GM19035 (cell line): ENCODE measurements at regions not wholly inside any gene's neighbourhood (a gene's known extent, or its start where the extent isn't known, plus 50 kb on each side); places are given as distances from the start of the nearest gene placed in this dataset.
A peak's percentile ranks its signal among the peaks of the same experiment; 100 is the strongest.

ENCODE experiments used
- ATAC-seq: cut with Tn5 transposase; IDR thresholded peaks from one replicate; pipeline ENCODE4 v1.9.1; 2021; ENCODE audit not compliant: unreplicated experiment

DNA sequence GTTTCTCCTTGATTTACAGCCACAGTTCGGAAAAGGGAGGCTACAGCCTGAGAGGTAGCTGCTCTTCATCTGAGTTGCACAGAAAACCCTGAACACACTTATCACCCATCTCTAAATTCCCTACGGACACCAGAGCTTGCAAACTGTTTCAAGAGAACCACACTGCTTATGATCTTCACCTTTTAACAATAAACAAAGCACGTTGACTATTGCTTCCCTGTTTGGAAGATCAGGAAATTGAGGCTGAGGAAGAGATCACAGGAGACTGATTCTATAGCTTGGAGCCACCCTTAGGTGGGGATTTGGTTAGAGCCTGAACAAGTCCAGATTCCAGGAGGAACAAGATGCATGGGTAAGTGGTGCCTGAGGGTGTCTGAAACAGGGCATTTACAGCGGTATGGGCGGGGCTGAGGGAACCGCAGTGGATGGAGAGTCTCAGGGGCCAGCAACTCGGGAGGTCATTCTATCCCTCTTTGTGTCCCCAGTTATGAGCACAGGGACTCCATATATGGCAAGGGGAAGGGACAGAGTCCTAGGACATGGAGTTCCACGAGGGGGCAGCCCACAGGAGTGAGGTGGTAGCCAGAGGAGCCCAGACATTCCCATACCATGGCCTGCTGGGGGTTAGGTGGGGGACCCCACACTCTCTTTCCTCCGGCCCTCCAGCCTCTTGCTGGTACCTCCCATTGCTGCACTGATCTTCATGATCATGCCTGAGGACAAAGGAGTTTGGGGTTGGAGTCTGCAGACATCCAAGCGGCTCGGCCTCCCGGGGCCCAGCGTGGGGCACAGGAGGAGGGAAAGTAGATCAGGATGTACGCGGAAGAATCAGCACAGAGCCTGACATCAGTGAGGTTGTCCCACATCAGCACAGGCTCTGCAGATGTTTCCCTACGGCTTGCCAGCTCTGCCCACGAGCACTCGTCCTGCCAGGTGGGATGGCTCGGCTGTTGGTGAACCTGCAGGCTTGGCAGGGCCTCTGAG, 162.3 kb upstream of the ZNF536 start:
- ATAC-seq: no peak

DNA sequence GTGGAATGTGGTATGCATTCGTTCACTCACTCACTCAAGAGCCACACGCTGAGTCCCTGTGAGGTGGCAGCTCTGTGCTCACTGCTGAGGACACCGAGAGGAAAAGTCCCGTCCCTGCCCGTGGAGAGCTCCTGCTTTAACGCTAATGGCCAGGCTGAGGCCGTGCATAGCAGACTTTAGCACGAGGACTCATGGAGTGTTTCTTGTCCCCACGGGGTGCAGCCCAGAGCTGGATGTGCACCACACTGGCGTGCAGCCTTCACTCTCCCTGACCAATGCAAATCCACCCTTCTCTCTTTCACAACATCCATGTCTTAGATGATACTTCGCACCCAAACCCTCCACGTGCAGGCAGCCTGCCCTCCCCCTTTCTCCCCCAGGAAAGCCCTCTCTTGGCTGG, 159.6 kb upstream of the ZNF536 start:
- no peak for ATAC-seq

GRCh38 chr19:30214651-30215051, 157.5 kb upstream of the ZNF536 start:
- ATAC-seq: no peak

GRCh38 chr19:30215248-30215647, 156.9 kb upstream of the ZNF536 start:
- no peak for ATAC-seq

- ATAC-seq: no peak
These were observed 155.7 kb upstream of the ZNF536 start for GRCh38 chr19:30216453-30216852.

DNA sequence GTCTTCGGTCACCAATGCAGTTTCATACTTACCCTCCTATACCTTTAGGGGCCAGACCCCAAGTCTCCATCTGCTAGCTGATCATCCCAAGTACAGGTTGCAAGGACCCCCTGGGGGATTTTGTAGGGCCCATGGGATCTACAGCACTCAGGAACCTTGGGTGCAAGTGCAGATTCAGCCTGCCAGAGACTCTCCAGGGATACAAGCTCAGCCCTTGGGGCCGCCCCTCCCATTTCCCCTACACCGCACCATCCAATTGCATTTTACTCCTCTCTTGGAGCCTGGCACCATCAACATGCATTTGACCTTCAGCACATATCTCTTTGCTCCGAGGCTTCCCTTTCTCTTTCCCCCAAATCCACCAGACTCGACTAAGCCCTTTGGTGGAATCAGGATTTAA, 154.7 kb upstream of the ZNF536 start:
- ATAC-seq: no peak

DNA sequence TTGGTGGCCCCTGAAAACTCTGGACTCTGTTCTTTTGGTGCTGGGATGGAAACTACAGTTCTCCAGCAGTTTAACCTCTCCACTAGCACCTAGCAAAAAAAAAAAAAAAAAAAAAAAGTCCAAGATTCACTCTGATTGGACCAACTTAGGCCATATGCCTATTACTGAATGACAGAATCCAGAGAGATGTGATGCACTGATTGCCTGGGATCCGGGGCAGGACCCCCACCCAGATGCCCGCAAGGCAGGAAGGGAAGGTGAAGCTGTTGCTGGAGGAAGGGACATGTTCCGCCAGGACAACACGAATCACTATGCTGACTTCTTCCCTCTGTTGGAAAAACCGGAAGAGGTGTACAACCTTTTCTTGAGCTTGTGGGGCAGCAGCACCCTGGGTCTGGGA, 152.5 kb upstream of the ZNF536 start:
- ATAC-seq: no peak

GRCh38 chr19:30221176-30221575, 151.0 kb upstream of the ZNF536 start:
- ATAC-seq: no peak

- ATAC-seq: no peak
These were observed 149.7 kb upstream of the ZNF536 start for GRCh38 chr19:30222428-30222873.

DNA sequence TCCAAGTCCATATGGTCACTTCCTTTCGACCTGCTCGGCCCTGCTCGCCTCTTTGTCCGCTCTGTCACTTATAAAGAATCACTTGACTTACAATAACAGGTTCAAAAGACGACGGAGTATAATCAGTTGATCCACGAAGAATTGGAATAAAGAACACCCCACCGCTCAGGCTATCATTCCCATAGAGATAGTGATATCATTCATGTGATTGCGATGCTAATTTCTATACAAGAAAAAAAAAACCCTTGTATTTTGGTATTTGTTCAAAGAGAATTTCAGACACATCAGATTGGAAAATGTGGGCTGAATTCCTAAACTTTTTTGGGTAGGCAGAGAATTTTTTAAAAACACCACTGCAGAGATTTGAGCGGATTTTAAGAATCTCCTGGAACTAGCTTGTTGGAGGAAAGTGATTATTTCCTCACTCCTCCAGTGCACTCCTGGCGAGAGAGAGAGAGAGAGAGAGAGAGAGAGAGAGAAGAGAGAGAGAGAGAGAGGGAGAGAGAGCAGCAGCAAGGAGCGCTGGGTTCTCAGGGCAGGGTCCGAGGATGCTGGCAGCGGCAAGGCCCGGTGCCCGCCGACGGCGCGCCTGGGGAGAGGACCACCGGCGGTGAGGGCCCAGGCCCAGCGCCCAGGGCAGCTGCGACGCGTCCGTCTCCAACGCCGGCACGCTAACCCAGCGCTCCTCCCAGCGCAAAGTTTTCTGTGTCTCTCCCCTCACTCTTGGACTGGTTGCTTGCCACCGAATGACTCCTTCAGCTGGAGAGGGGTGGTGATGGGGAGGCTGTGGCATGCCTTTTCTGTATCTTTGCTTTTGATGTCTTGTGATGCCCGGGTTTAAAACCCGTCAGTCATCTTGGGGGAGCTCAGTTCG, 149.0 kb upstream of the ZNF536 start:
- ATAC-seq: no peak

DNA sequence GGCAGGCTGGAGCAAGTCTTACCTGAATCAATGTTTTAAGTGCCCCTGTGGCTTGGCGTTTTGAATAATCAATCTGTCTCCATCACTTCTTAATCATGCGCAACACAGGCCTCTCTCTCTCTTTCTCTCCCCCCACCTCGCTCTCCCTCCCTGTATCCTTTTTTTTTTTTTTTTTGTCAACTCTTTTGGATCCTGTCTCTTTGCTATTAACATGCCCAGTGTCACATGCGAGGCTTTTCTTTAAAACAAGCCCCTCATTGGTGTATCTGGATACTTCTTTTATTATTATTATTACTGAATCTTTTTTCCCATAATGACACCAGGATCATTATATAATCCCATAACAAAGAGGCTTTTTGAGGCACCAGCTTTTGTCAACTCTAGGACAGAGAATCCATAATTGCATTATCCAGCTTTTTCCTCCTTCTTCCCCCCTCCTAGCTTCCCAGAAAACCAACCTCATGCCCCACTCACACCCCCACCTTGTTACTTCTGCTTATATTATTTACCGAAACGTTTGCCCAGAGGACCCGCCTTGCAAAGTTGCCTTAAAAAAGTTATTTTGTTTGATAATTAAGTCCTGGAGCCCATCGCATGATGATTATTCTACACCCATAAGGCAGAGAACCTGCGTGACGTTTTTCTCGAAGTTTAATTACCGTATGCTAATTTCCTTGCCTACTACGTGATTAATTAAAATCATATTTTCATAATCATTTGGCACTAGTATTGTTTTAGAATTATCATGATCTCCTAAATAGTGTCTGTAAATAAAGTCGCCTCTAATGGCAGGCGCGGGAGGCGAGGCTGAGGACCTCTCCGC, 148.1 kb upstream of the ZNF536 start:
- ATAC-seq: no peak

DNA sequence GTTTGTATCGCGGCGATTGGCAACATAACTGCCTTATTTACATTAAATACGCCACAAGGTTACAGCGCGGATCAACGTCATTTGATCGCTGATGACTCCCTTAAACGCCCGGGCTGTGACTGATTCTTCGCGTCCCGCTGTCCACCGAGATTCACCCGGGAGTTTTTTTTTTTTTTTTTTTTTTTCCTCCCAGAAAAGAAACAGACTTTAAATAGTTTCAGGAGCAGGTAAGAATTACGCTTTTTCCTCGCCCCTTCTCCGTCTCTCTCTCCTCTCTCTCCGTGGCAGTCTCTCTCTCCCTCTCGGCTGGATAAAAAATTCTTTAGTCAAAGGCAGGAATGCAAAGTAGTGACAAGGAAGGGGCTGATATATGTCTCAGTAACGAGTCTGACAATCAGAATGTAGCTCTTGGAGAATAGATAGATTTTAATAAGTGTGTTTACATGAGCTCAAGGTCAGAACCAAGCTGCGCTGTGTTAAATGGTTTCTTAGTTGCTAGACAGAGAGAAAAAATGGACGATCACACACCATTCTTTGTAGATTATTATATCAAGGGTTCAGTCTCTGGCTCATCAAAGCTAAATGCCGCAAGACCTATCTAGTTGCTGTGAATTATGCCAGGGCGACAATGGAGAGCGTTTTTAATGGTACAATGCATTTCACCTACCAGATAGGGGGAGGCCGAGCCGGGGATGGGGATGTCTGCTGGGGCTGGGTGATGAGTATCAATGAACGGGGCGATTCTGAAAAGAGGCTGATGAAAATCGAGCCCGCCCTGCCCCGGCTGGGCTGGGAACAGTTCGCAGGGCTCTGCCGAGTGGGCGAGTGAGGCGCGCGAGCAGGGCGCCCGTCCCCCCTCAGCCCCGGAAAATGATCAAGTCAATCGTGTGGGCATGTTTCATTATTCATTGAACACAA, 147.2 kb upstream of the ZNF536 start:
- ATAC-seq: no peak

DNA sequence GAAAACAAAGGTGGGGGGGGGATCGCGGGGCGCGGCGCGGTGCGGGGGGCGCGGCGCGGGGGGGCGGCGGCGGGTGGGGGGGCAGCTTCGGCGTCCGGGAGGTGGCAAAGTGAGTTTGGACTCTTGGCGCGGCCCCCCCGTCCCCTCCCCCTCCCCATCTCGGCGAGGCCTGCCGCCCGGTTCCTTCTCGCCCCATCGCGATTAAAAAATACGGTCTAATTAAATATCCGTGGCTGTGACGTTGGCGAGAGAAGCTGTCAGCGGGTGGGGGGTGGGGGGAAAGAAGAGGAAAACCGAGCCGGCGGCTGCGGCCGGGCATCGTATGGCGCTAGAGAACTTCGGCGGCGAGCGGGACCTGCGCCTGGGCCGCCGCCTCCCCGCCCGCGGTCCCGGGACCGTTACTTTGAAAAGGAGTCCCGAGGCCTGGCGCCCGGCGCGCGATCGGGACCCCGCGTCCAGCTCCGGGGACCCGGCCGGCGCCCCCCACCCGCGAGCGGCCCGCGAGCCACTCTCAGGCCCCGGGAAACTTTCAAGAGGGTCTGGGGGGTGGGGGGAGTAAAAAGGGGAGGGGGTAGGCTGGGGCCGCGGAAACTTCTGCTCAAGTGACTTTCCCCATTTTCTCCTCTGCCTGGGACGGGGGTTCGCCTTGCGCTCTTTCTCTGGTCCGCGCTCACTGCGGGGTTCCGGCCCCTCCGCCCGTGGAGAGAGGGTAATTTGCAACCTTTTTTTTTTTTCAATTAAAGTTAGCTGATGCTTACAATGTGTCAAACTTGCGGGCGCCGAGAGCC, 146.3 kb upstream of the ZNF536 start:
- no peak for ATAC-seq

DNA sequence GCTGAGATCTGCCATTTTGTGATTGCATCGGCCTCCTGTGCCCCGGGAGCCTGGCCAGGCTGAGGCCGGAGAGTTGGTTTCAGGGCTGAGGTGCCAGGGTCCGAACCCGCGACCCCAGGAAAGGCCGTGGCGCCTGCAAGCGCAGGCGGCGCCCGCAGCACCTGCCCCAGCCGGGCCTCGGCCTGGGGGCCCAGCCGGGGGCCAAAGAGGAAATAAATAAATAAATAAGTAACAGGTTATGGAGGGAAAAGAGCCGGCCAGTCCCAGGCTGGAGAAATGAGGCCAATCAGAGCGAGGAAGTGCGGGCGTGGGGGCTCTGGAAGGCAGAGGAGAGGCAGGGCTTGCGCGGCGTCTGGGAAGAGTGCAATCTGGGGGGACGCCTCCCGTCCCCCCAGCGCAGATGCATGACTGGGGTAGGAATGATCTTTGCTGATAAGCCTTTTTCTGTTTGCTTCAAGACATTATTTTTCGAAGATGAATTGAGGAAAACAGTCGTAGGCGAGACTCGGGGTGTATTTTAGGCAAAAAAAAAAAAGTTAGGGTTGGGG, 145.6 kb upstream of the ZNF536 start:
- ATAC-seq: no peak

GRCh38 chr19:30227012-30227621, 145.1 kb upstream of the ZNF536 start:
- peak; percentile 41 for ATAC-seq

DNA sequence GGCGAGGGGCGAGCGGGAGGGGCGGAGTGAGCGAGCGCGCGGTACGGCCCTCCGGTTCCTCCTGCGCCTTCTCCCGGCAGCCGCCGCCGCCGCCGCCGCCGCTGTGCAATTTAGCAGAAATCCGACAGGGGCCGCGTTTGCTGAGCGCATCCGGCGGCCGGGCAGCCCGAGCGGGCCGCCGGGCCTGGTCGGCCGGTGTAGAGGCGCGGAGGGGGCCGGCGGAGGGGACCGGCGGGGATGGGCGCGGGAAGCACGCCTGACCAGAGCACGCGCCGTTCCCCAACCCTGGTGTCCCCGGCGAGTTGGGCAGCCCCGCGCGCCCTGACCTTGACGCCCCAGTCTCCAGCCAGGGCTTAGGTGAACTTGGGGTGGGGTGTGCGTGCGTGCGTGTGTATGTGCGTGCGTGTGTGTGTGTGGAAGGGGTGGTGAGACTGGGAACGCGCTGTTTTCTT, 144.5 kb upstream of the ZNF536 start:
- ATAC-seq: peak; percentile 86

DNA sequence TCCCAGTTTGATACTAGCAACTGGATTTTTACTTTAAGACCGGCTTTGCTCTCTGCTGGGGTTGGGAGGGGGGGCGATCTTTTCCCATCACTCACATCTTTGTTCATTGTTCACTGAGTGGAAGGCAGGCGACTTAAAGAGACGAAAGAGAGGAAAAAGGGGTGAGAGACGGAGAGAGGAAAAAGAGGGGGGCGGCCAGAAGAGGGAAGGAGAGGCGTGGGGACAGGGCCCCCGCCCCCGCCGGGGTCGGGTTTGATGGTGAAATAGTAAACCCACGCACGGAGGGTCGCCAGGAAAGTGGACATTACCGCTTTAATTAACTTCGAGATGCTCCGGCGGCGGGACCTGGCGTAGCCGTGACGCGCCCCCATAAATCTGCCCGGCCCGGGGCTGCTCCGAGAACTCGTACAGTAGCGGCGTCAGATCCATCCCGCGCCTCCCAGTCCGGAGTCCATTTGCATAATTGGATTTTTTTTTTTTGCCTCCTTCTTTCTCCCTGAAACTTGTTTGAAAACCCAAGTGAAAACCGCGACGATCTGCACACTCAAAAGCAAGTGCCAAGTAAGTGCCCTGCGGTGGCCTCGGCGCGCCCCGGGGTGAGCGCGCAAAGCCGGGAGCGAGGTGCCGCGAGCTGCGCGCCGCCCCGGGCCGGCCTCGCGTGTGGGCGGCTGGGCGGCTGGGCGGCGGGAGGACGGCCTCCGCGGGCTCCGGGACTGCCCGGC, 143.9 kb upstream of the ZNF536 start:
- no peak for ATAC-seq
